Gastroesophageal sphincter (tissue), 4 donors: ENCODE measurements at regions not wholly inside any gene's neighbourhood (a gene's known extent, or its start where the extent isn't known, plus 50 kb on each side); places are given as distances from the start of the nearest gene placed in this dataset.

Source experiments
- ATAC-seq: fragments of 150-250 bp; one replicate; pipeline ENCODE4 v1.9.1; 2016; ENCODE audit warnings: mild to moderate bottlenecking, moderate library complexity
- H3K27ac ChIP-seq, 4 donors: fragments of 200-600 bp; sonication (generic) in 3 of 4; 1 replicate in 3 of 4; 2 replicates in 1 of 4; pipeline ENCODE4 v1.5.1; 2016 to 2019
- H3K27me3 ChIP-seq: fragments of 200-600 bp; sonication (generic); one replicate; pipeline ENCODE4 v1.5.1; 2019
- H3K36me3 ChIP-seq, 2 donors: fragments of 200-600 bp; sonication (generic); one replicate each; pipeline ENCODE4 v1.5.1; 2019; ENCODE audit warnings: control low read depth in 1 of 2
- H3K4me1 ChIP-seq, 3 donors: fragments of 200-600 bp; sonication (generic); 1 replicate in 2 of 3; 2 replicates in 1 of 3; pipeline ENCODE4 v1.5.1; 2016 to 2019; ENCODE audit warnings: control low read depth in 2 of 3
- H3K4me3 ChIP-seq, 2 donors: fragments of 200-600 bp; sonication (generic); one replicate each; pipeline ENCODE4 v1.5.1; 2019; ENCODE audit warnings: mild to moderate bottlenecking in 1 of 2, moderate library complexity in 1 of 2
- H3K9me3 ChIP-seq, 3 donors: fragments of 200-600 bp; sonication (generic); one replicate each; pipeline ENCODE4 v1.5.1; 2017 to 2019; ENCODE audit warnings: control low read depth in 2 of 3
- CTCF ChIP-seq, 4 experiments: fragments of 200-600 bp in 2 of 4; fragments of 450-650 bp in 2 of 4; sonication (generic) in 1 of 4; IDR thresholded peaks; one replicate each; pipeline ENCODE4 v1.5.1; 2017 to 2019; ENCODE audit warnings: antibody characterized with exemption in 4 of 4, mild to moderate bottlenecking in 2 of 4, moderate library complexity in 2 of 4
- EP300 ChIP-seq: sonication (generic); formaldehyde crosslinking; IDR thresholded peaks from one replicate; pipeline ENCODE4 v1.6.1; 2017; ENCODE audit warnings: antibody characterized with exemption, mild to moderate bottlenecking
- POLR2A ChIP-seq, 2 donors: fragments of 450-650 bp; IDR thresholded peaks; one replicate each; pipeline ENCODE4 v1.6.1; 2017; ENCODE audit warnings: antibody characterized with exemption in 2 of 2, mild to moderate bottlenecking in 2 of 2, moderate library complexity in 1 of 2
- POLR2AphosphoS5 ChIP-seq: sonication (generic); formaldehyde crosslinking; IDR thresholded peaks from one replicate; pipeline ENCODE4 v1.6.1; 2017; ENCODE audit warnings: antibody characterized with exemption
- WGBS, 2 donors: methylation state at CpG; one replicate each; pipeline ENCODE4 v1.1.5; 2018; ENCODE audit warnings: low coverage in 1 of 2; 5-methylcytosine and 5-hydroxymethylcytosine counted together

GRCh38 chr1:184315254-184315653 is 71.6 kb upstream of the C1orf21 start:
- ATAC-seq: no peak
- Histone ChIP-seq H3K4me3 (no peak overlapping the region), H3K27ac (no peak overlapping the region), H3K36me3 (no peaks in the 10 kb centered on the region), H3K9me3 (no peaks in the 10 kb centered on the region), H3K27me3 (no peaks in the 10 kb centered on the region), H3K4me1 (no peaks in the 10 kb centered on the region)
- no peak for TF ChIP-seq CTCF (IDR thresholded peaks at IDR 0.05)
- TF ChIP-seq EP300: no peak
- TF ChIP-seq POLR2AphosphoS5: no peak
- TF ChIP-seq POLR2A (IDR thresholded peaks at IDR 0.05): no peak
- 60 to 80% methylated on average over 2 of the region's 2 CpGs for WGBS, 2 donors

GRCh38 chr1:184319879-184320278 is 67.0 kb upstream of the C1orf21 start:
- no peak for TF ChIP-seq POLR2A (IDR thresholded peaks at IDR 0.05)
- TF ChIP-seq CTCF (IDR thresholded peaks at IDR 0.05): no peak
- TF ChIP-seq EP300: no peak
- TF ChIP-seq POLR2AphosphoS5: no peak
- no peak for ATAC-seq
- Histone ChIP-seq H3K4me3 (no peak overlapping the region), H3K4me1 (no peaks in the 10 kb centered on the region), H3K27ac (no peak overlapping the region), H3K36me3 (no peaks in the 10 kb centered on the region), H3K27me3 (no peaks in the 10 kb centered on the region), H3K9me3 (no peaks in the 10 kb centered on the region)
- 65 to 84% methylated on average over 3 of the region's 3 CpGs for WGBS, 2 donors

- ATAC-seq: no peak
- Histone ChIP-seq H3K36me3 (no peaks in the 10 kb centered on the region), H3K4me3 (no peak overlapping the region), H3K9me3 (no peaks in the 10 kb centered on the region), H3K4me1 (no peaks in the 10 kb centered on the region), H3K27ac (no peak overlapping the region), H3K27me3 (no peaks in the 10 kb centered on the region)
- 76 to 80% methylated on average over 1 to 6 of the region's 6 CpGs for WGBS, 2 donors
- TF ChIP-seq CTCF (IDR thresholded peaks at IDR 0.05) (no peak), EP300 (no peak), POLR2A (IDR thresholded peaks at IDR 0.05) (no peak), POLR2AphosphoS5 (no peak)
Observed at GRCh38 chr1:184322253-184322652, 64.6 kb upstream of the C1orf21 start.

GRCh38 chr1:184324972-184325371 is 61.9 kb upstream of the C1orf21 start:
- H3K27me3 ChIP-seq: no peaks in the 10 kb centered on the region
- H3K36me3 ChIP-seq: no peaks in the 10 kb centered on the region
- peaks cover 0 to 12% (median 0%) of the 10 kb centered on the region in 3 donors for H3K4me1 ChIP-seq
- H3K4me3 ChIP-seq: no peak overlapping the region
- ATAC-seq: no peak
- H3K27ac ChIP-seq: no peak overlapping the region
- H3K9me3 ChIP-seq: no peaks in the 10 kb centered on the region
- no peak for TF ChIP-seq POLR2AphosphoS5
- TF ChIP-seq POLR2A (IDR thresholded peaks at IDR 0.05): no peak
- no peak for TF ChIP-seq EP300
- no peak for TF ChIP-seq CTCF (IDR thresholded peaks at IDR 0.05)
- WGBS, 2 donors: 44 to 63% methylated on average over 3 of the region's 3 CpGs

GRCh38 chr1:184326278-184326677 is 60.6 kb upstream of the C1orf21 start:
- H3K4me3 ChIP-seq: no peak overlapping the region
- TF ChIP-seq CTCF (IDR thresholded peaks at IDR 0.05) (no peak), EP300 (no peak), POLR2AphosphoS5 (no peak), POLR2A (IDR thresholded peaks at IDR 0.05) (no peak)
- no peaks in the 10 kb centered on the region for H3K27me3 ChIP-seq
- no peaks in the 10 kb centered on the region for H3K36me3 ChIP-seq
- no peak for ATAC-seq
- no peaks in the 10 kb centered on the region for H3K9me3 ChIP-seq
- 51 to 61% methylated on average over 4 to 6 of the region's 6 CpGs for WGBS, 2 donors
- no peak overlapping the region for H3K27ac ChIP-seq
- peaks cover 4 to 25% (median 4%) of the 10 kb centered on the region in 3 donors for H3K4me1 ChIP-seq
